ENCODE measurements at regions not wholly inside any gene's neighbourhood (a gene's known extent, or its start where the extent isn't known, plus 50 kb on each side); places are given as distances from the start of the nearest gene placed in this dataset.

DNA sequence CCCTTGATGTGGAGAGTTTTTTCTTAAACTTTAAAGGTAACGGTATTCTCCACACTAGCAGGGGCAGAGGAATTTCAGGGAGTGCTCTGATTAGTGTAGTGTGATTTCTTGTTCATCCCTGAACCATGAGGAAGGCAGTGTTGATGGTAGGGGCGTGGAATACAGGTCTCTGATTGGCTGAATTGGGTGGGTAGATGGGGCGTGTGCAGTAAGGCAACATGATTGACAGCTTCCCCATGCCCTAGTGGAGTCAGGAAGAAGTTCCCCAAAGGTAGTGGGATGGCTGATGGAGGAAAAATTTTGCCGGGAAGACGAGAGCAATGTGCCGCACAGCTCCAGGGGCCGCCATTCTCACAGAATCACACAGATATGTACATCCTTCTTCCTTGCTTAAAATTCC, 97.4 kb upstream of the SALL4 start:
- TF ChIP-seq, protein P1, sequence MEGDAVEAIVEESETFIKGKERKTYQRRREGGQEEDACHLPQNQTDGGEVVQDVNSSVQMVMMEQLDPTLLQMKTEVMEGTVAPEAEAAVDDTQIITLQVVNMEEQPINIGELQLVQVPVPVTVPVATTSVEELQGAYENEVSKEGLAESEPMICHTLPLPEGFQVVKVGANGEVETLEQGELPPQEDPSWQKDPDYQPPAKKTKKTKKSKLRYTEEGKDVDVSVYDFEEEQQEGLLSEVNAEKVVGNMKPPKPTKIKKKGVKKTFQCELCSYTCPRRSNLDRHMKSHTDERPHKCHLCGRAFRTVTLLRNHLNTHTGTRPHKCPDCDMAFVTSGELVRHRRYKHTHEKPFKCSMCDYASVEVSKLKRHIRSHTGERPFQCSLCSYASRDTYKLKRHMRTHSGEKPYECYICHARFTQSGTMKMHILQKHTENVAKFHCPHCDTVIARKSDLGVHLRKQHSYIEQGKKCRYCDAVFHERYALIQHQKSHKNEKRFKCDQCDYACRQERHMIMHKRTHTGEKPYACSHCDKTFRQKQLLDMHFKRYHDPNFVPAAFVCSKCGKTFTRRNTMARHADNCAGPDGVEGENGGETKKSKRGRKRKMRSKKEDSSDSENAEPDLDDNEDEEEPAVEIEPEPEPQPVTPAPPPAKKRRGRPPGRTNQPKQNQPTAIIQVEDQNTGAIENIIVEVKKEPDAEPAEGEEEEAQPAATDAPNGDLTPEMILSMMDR (IDR thresholded peaks at IDR 0.05): no peak
- Histone ChIP-seq H3K4me3 (no peak overlapping the region), H3K27ac (no peak overlapping the region)
- no peak for DNase-seq (ENCODE audit: low spot score)

DNA sequence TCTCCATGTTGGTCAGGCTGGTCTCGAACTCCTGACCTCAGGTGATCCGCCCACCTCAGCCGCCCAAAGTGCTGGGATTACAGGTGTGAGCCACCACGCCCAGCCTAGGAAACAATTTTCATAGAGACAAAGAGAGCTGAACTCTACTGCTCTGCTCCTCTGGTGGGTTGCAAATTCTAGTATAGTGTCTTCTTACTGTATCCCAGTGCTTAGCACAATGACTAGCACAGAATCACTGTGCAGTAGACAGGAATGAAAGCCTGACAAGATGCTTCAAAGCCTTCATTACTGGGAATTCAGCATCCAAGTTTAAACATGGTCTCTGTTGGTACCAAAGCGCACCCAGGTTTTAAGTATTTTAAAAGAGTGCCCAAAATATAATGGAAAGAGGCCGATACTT, 96.5 kb upstream of the SALL4 start:
- TF ChIP-seq, protein P1 (IDR thresholded peaks at IDR 0.05): no peak
- Histone ChIP-seq H3K4me3 (no peak overlapping the region), H3K27ac (no peak overlapping the region)
- DNase-seq (ENCODE audit: low spot score): no peak

DNA sequence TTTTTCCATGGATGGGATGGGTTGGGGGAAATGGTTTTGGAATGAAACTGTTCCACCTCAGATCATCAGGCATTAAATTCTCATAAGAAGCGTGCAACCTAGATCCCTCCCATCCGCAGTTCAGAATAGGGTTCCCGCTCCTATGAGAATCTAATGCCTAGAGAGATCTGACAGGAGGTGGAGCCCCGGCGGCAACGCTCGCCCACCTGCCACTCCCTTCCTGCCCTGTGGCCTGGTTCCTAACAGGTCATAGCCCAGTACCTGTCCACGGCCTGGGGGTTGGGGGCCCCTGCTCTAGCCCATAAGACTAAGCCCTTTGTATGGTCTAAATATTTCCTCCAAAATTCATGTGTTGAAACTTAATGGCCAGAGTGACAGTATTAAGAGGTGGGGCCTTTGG, 92.3 kb upstream of the SALL4 start:
- Histone ChIP-seq H3K27ac (no peak overlapping the region), H3K4me3 (no peak overlapping the region)
- TF ChIP-seq, protein P1 (IDR thresholded peaks at IDR 0.05): no peak
- DNase-seq (ENCODE audit: low spot score): no peak

DNA sequence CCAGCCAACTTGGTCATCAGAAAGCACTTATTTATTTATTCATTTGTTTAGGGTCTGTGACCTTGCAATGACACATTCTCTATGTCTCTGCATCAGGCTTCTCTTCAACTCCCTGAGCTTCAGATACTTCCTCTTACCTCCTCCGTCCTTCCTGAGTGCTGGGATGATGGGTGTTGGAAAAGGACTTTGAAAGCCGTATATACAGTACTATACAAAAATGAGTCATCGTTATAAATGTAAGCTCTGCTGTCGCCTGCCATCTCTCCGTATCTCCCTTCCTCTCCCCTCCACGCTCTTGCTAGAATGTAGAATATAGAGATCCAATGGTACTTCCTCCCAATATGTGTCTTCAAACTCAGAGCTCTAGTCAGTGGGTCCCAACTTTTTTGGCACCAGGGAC, 91.9 kb upstream of the SALL4 start:
- no peak for DNase-seq (ENCODE audit: low spot score)
- H3K27ac ChIP-seq: no peak overlapping the region
- TF ChIP-seq, protein P1 (IDR thresholded peaks at IDR 0.05): no peak
- H3K4me3 ChIP-seq: no peak overlapping the region

DNA sequence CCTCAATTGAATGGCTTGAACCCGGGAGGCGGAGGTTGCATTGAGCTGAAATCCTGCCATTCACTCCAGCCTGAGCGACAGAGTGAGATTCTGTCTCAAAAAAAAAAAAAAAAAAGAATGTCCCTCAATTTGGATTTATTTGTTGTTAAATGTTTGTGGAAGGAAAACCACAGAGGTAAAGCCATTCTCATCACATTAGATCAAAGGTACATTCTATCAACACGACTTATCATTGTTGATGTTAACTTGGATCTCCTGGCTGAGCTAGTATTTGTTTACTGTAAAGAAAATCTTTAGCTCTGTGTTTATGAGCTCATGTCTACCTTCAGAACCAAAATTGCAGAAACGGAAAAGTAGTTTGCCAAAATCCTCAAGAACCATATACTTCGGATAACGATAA, 91.4 kb upstream of the SALL4 start:
- Histone ChIP-seq H3K27ac (no peak overlapping the region), H3K4me3 (no peak overlapping the region)
- DNase-seq (ENCODE audit: low spot score): no peak
- TF ChIP-seq, protein P1 (IDR thresholded peaks at IDR 0.05): no peak

DNA sequence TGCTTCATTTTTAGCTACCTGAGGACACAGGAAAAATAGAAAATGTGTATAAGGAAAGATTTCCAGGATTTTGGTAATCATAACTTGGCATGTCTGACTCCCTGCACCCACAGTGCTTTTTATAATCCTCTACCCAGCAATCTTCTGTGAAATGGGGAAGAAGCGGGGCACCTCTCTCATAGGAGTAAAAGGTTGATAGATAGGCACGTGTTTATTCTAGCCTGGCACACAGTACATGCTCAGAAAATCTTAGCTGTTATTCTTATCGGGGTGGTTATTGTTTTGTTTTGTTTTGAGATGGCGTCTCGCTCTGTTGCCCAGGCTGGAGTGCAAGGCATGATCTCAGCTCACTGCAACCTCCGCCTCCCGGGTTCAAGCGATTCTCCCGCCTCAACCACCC, 87.7 kb upstream of the SALL4 start:
- no peak overlapping the region for H3K4me3 ChIP-seq
- TF ChIP-seq, protein P1 (IDR thresholded peaks at IDR 0.05): no peak
- no peak overlapping the region for H3K27ac ChIP-seq
- DNase-seq (ENCODE audit: low spot score): no peak

DNA sequence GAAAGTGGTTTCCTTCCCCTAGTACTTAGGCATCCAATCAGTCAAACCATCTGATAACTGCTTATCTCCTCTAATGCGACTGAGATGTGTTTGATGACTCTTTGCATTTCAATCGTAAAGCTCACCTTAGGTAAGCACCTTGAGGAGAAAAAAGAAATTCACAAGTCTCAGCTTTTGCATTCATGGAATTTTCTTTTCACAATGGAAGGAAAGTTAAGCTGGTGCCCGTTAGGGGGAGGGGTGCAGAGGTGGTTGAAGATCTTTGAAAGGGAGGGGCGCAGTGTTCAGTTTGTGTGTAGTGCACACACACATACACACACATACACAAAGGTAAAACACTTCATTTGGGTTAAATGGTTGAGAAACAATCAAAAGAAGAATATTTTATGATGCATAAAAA, 87.1 kb upstream of the SALL4 start:
- no peak for DNase-seq (ENCODE audit: low spot score)
- Histone ChIP-seq H3K4me3 (no peak overlapping the region), H3K27ac (no peak overlapping the region)
- TF ChIP-seq, protein P1 (IDR thresholded peaks at IDR 0.05): no peak
